ENCODE measurements at regions not wholly inside any gene's neighbourhood (a gene's known extent, or its start where the extent isn't known, plus 50 kb on each side); places are given as distances from the start of the nearest gene placed in this dataset.

DNA sequence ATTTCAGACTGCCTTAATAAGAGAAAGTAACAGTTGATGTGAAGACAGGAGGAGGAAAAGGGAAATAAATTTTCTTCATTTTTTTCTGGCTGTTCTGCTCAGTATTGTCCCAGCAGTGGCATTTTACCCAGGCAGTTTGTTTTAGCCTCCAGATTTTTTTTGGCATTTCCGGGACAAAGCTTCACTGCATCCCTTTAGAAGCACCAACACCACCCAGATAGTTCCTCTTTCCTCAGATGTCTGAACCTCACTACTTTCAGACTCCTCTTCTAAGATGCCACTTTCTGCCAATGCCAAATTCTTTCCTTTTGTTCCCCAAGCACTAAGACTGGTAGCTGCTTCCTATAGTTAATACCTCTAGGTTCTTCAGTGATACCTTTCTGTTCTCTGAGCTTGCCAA lies 480.1 kb upstream of the SLC10A2 start:
- TF ChIP-seq, protein P1, sequence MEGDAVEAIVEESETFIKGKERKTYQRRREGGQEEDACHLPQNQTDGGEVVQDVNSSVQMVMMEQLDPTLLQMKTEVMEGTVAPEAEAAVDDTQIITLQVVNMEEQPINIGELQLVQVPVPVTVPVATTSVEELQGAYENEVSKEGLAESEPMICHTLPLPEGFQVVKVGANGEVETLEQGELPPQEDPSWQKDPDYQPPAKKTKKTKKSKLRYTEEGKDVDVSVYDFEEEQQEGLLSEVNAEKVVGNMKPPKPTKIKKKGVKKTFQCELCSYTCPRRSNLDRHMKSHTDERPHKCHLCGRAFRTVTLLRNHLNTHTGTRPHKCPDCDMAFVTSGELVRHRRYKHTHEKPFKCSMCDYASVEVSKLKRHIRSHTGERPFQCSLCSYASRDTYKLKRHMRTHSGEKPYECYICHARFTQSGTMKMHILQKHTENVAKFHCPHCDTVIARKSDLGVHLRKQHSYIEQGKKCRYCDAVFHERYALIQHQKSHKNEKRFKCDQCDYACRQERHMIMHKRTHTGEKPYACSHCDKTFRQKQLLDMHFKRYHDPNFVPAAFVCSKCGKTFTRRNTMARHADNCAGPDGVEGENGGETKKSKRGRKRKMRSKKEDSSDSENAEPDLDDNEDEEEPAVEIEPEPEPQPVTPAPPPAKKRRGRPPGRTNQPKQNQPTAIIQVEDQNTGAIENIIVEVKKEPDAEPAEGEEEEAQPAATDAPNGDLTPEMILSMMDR (conservative IDR thresholded peaks at IDR 0.05; ENCODE audit: low read depth, low read length): no peak
- no peak for TF ChIP-seq POLR2A (IDR thresholded peaks at IDR 0.05; ENCODE audit: low read depth, low read length)
- no peak for TF ChIP-seq SMC3 (IDR thresholded peaks at IDR 0.05; ENCODE audit: low read depth, low read length)
- no peak for TF ChIP-seq MAFK (IDR thresholded peaks at IDR 0.05; ENCODE audit: low read depth, low read length)
- no peak for TF ChIP-seq MXI1 (IDR thresholded peaks at IDR 0.05; ENCODE audit: borderline replicate concordance, low read depth, low read length)
- TF ChIP-seq RFX5 (IDR thresholded peaks at IDR 0.05; ENCODE audit: low read depth, low read length): no peak

Data from IMR-90 (cell line).